HG03103 (cell line): ENCODE measurements at regions not wholly inside any gene's neighbourhood (a gene's known extent, or its start where the extent isn't known, plus 50 kb on each side); places are given as distances from the start of the nearest gene placed in this dataset.

ENCODE experiments used
- ATAC-seq: cut with Tn5 transposase; IDR thresholded peaks from one replicate; pipeline ENCODE4 v1.9.1; 2021; ENCODE audit warnings: low read depth; ENCODE audit not compliant: unreplicated experiment

DNA sequence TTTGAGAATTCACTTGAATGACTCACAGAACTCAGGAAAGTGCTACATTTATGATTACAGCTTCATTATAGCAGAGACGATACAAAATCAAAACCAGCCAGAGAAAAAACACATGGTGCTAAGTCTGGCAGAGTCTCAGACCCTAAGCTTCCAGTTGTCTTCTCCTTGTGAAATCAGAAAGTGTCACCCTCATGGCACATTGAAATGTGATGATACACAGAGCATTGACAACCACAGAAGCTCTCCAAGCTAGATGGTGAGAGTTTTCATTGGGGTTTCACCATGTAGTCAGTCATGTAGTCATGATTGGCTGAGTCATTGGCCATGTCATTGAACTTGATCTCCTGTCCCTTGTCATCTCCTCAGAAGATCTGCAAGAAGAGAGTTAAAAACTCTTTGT is 526.6 kb downstream of the MRPL39 start:
- no peak for ATAC-seq

DNA sequence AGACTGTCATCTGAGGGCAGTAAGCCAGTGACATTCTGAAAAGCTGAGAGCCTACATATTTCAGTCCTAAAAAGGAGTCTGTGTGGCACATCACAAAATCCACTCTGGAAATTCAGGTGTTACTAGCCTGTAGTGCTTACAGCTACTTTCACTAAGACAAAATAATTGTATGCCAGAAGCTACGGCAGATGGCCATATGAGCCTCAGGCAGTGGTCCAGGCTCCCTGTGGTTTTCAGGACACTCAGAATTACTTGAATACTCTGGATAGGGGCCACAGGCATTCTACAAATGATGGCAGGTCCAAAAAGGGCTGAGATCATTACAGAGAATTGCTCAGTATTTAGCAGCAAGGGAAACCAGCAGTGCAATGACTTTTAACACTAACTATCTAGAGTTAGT is 527.1 kb downstream of the MRPL39 start:
- no peak for ATAC-seq

DNA sequence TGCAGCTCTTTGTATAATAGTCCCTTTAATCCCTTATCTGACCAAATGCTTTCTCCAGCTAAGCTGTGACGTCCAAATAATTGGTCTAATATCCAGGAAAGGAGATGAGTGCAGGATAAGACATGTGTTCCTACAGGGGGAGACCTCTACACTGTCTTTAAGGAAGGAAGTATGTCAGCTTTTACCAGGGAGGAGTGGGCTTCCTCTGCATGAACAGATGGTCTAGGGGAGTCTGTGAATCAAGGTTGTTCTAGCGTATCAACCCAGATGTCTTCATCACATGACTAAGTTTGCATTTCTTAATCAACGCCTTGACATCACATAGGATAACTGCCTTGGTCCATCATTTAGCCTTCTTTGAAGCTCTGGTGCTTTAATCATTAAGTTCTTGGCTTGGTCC is 528.2 kb downstream of the MRPL39 start:
- ATAC-seq = no peak

DNA sequence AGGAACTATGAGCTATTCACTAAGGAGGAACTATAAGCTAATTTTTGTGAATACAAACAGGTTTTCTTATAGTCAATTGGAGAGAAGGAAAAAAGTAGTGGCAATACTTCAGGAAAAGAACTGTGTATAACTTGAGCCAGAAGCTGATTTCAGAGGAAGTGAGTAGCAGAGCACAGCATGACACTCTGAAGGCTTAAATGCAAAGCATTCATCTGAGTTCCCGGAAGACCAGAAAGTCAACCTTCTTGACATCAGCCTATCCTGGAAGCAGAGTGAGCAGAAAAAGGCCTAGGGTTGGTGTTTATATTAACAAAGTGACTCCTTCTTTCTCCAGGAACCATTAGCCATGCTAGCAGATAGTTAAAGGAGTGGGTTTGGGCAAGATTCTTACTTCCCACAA is 545.2 kb downstream of the MRPL39 start:
- ATAC-seq = no peak

DNA sequence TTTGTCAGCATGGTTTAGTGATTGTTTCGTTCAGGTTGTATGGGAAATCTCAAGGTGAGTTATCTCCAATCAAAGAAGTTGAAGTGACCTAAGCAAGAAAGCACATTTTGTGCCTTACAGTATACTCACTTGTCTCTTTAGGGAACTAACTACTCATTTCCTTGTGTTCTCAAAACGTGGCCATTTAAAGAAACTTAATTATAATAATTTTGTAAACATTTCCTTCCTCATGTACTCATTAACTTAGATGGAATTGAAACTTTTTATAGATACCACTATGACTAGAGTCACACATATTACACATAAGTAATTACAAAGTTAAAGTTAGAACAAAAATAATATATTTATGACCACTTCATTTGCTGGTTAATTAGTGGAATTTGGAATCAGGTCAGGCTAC is 552.6 kb downstream of the MRPL39 start:
- no peak for ATAC-seq

DNA sequence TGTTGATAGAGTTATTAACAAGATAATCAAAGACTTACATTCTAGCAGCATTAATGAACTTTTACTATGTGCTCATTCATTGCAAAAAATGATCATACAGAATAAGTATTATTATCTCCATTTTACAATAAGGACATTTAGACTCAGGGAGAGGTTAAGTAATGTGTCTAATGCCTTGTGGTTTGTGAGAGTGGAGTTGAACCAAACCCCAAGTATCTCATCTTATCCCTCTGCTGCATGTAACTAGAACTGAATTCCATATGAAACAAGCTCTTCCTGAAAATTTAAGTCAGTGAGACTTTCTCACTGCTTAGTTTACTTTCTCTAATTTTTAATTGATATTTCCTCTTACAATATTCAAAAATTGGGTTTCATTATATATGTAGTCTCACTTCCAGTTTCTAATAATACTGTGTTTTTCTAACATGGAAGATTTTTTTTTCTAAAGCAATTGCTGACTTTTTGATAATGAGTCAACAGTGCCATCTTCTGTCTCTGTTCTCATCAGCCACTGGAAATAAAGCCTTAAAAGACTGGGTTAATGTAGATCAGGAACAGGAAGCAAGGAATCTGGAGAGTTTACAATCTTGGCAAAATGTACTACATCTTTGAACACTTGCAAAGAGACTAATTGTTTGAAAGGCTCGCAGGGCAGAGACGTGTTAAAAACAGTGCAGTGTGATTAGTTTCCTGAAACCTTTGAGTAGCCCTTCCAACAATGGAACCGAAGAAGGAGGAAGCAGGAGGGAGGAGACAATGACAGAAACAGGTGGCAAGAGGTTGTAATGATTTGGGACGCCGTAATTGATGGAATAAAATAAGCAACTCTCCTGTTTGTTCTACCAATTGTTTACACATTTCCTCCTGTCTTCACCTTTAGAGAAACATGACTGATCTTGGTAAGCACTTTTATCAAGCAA is 567.6 kb downstream of the MRPL39 start:
- peak; percentile 81 for ATAC-seq

DNA sequence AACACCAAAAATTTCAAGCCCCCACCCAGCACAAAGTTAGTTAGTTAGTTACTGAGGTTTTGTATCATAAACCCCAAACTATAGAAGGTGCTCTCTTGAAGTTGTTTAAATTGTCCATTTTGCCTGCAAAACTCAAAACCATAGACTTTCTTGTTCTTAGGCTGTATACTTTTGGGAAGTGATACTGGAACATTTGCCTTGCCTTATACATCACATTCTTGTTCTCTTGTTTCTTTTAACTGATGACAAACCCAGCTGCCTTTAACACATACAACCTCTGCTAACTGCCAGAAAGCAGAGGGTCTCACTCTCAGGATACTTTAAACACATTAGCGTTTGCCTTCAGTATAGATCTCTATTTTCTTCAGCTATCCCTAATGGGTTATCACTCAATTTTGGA is 570.5 kb downstream of the MRPL39 start:
- no peak for ATAC-seq

DNA sequence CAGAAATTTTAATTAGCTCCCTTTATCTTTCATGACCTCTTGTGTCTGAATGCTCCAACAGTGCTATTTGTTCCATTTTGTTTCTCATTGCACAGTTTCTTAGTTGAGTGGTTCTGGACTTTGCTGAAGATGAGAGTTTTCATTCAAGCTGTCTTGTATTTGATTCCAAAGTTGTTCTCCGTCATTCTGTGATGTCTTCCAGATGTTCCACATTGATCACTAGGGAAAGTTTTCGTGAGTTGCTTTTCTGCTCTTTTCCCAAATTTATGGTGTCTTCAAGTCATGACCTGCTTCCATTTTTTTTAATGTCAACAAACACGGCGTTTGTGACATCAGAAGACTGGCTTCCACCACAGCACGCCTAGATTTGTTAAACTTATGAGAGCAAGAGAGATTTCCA is 575.5 kb downstream of the MRPL39 start:
- ATAC-seq = no peak

DNA sequence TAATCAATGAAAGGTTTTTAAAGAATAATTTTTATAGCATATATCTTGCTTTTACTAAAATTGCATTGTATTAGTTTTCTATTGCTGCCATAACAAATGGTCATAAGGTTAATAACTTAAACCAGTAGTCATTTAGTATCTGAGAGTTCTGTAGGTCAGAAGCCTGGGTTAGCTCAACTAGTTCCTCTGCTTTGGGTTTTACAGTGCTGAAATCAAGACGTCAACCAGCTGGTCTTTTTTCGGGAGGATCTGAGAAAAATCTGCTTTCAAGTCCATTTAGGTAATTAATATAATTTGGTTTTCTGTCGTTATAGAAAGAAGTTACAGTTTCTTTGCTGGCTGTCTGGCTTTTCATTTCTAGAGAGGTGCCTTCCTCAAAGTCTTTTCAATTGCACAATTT is 577.7 kb downstream of the MRPL39 start:
- no peak for ATAC-seq

DNA sequence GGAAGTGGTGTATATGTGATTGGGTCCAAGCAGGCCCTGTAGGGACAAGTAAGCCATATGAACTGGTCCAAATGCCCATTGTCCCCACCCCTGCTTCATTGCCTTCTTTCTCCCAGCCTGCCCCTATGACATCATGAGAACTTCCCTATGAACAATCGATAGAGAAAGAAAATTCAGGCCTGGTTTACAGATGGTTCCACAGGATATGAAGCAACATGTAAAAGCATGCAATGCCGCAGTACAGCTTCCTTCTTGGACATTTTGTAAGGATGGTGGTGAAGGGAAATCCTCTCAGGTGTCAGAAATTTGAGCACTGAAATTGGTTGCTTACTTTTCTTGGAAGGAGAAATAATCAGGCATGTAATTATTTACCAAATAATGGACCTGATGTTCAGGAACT is 581.7 kb downstream of the MRPL39 start:
- no peak for ATAC-seq

DNA sequence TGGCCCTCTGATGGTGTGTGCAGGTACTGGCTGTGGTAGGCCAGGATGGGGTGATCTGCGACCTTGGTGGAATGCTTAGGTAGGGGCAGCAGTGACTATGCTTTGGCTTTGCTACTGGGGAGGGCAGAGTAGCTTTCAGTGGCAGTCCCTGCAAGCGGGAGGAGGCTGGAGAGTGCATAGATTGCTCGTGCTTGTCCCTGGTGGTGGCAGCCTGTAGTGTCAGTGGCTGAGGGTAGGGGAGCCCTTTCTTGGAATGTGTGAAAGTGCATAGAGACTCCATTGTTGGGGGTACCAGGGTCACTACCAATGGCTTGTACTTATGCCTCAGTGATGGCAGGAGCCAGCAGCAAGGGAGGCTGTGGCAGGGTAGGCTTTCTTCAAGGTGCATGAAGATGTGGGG is 582.6 kb downstream of the MRPL39 start:
- no peak for ATAC-seq

DNA sequence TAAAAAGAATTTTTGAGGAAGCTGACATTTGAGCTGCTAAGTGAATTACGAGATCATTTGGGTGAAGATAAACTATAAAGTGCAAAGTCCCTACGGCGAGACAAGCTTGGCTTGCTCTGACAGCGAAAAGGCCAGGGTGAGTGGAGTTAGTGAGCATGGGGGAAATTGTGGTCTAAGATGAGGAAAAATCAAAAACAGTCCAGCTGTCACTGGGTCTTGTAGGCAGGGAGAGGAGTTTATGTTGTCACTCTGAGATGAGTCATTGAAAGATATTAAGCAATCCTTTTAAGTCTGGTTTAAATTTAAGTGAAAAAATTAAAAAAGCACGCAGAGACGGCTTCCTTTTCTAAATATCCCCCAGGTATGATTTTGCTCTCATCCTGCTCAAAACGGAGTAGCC is 601.9 kb downstream of the MRPL39 start:
- ATAC-seq = no peak

DNA sequence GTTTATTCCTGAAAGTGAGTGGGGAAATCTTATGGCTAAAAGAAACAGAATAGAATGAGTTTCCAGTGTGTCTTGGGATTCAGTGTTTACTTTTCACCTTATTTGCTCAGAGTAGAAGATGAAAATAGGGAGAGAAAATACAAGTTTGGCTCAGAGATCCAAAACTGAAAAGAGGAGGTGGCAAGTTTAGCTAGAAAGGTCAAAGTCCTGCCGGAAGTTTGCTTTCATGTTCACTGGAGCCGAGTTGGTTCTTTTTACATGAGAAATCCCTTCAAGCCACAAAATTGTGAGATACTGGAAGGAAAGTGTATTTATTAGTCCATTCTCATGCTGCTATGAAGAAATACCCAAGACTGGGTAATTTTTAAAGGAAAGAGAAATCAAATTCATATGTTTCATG is 604.6 kb downstream of the MRPL39 start:
- ATAC-seq = no peak

DNA sequence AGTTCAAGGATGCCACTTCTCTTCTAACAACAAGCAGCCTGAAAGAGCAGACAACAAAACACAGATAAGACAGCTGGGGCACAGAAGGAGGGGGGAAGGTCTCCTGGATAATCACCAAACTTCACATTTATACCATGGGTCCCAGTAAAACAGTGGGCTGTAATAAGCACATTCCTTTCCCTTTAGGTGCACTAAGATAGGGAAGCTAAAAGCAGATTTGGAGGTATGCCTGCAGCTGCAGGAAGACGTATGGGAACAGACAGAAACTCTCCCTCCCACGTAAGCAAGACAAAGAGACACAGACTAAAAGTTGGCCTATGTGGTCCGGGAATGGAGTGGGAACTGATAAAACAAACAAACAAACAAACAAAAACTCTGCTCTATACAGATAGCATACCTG is 612.1 kb downstream of the MRPL39 start:
- ATAC-seq = no peak

DNA sequence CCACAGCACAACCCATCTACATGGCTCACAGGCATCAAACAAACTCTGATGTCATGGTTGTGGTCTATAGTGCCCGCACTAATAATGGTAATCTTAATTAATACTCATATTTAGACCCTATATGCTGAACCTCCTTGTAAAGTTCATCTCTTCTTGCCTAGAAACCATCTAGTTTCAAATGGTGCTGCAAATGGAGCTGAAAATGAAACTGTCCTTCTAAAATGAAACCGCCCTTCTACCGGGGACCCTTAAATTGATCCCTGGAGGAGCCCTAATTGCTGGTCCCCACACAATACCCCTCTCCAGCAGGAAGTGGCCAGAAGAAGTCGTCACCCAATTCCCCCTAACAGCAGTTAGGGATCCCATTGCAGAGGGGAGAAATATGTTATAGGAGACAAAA is 612.6 kb downstream of the MRPL39 start:
- no peak for ATAC-seq

DNA sequence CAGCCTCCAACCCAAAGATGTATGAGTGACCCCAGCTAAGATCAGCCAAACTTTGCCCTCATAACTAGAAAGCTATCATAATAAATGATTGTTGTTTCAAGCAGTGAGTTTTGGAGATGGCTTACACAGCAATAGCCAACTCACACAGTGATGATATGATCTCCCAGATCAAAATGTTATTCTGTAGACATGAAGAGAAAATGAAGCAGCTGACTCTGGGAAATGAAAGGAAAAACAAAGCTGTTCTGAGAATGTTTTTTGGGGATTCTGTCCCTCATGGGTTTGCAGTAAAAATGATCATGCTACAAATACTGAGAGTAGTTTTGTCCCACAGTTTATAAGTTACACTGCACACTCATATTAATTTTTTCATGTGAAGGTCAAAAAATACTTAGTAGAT is 617.8 kb downstream of the MRPL39 start:
- ATAC-seq = no peak

DNA sequence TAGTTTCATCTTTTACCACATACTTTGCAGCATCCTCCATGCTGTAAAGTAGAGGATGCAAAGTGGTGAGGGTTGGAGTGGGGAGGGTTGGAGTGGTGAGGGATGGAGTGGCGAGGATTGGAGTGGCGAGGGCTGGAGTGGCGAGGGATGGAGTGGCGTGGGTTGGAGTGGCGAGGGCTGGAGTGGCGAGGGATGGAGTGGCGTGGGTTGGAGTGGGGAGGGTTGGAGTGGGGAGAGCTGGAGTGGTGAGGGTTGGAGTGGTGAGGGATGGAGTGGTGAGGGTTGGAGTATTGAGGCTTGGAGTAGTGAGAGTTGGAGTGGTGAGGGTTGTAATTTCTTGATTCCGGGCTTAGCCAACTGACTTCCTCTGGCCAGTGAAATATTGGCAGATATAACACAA is 618.3 kb downstream of the MRPL39 start:
- ATAC-seq = no peak

DNA sequence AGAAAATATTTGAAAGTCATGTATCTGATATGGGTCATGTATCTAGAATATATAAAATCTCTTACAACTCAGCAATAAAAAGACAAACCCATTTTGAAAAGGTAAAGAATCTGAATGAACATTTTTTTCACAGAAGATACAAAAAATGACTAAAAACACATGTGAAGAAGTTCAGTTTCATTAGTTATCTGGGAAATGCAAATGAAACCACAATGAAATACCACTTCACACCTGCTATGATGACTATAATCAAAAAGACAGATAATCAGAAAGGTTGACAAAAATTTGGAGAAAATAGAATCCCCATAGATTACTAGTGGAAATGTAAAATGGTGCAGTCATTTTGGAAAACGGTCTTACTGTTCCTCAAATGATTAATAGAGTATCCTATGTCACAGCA is 631.0 kb downstream of the MRPL39 start:
- peak; percentile 60 for ATAC-seq

DNA sequence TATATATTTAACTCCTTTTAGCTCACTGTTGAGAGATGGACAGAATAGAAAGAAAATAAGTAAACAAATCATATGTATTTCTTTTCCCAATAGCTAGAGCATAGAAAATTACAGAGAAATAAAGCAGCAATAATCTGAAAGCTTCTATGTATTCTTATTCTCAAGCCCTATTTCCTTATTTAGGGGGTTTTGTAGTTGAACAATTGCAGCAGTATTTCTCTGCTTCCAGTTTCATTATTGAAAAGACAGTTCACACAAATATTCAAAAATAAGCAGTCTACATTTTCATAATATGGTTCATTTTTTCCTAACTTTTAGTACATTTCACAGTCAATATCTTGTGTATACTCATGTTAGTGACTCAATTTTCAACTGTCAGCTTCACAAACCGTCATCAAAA is 638.2 kb downstream of the MRPL39 start:
- ATAC-seq = no peak

DNA sequence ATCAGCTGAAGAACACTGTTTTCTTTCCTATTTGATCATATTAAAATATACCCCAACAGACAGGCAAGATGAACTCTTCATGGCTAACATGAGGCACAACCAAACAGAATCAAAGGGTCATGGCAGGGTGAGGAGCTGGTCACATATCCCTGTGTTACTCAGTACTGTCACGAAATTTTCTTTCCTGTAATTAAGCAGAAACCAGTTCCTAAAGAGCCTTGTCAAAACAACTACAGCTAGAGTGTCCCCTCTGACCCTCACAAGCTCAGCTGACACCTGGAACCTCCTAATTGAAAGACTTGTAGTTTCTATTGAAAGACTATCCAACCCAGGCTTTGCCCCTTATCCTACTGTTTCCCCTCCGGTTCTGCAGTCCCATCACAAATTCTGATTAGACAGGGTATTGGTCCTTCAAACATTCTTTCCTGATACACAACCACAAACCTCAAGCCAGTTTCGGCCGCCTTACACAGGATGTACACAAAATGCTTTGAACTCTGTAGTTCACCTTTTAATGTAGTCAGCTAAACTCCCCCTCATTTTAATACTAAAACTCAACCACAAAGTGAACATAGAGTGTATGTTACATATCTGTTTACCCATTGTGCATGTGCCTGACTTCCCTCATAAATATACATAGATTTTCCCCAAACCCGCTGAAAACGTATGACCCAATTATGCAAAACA is 651.9 kb downstream of the MRPL39 start:
- ATAC-seq = peak; percentile 91

DNA sequence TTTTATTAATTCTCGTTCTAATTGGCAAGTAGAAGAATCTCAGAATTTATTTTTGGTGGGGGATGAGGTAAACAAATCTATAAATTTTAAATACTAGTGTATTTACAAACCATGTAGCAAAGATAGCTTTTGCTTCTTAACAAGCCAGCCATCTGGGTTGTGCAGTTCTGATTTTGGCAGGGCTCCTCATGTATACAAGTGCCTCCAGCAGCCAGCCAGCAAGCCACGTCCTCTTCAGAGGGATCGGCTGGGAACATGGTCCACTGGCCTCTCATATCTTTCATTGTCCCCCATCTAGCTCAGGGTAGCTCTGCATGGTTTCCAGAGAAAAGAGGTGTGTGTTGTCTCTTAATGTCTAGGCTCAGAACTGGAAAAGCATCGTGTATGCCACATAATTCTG is 659.1 kb downstream of the MRPL39 start:
- ATAC-seq = no peak

DNA sequence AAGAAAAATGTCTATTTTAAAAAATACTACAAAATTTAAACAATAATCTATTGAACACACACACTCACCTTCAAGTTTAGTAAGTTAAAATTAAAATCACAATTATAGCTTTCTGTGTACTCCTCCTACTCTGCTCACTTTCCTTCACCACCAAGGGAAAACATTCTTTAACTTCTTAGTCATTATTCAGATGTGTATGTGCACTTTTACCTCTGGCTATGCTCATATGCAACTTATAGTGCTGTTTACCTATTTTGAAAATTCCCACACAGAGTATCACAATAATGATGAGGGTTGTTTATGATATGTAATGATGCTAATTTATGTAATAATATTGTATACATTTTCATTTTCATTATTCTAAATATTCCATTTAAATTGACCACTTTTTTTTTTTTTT is 661.4 kb downstream of the MRPL39 start:
- ATAC-seq = no peak
